KMS-11 (cell line): ENCODE measurements at regions not wholly inside any gene's neighbourhood (a gene's known extent, or its start where the extent isn't known, plus 50 kb on each side); places are given as distances from the start of the nearest gene placed in this dataset.

Experiments
- H2AFZ ChIP-seq: fragments of 200-600 bp; sonication (generic); 2 replicates; pipeline ENCODE4 v1.6.1; 2016; ENCODE audit warnings: antibody characterized with exemption, mixed run types, low read depth
- H3K27ac ChIP-seq: fragments of 200-600 bp; sonication (generic); 2 replicates; pipeline ENCODE4 v1.6.1; 2016; ENCODE audit warnings: mild to moderate bottlenecking, mixed run types
- H3K27me3 ChIP-seq: fragments of 200-600 bp; sonication (generic); 2 replicates; pipeline ENCODE4 v1.6.1; 2017; ENCODE audit warnings: mild to moderate bottlenecking, low read depth, mixed run types, moderate library complexity; ENCODE audit not compliant: insufficient read depth
- H3K36me3 ChIP-seq: fragments of 200-600 bp; sonication (generic); 2 replicates; pipeline ENCODE4 v1.6.1; 2017; ENCODE audit warnings: mild to moderate bottlenecking, mixed run types; ENCODE audit not compliant: insufficient read depth
- H3K4me1 ChIP-seq: fragments of 200-600 bp; sonication (generic); 2 replicates; pipeline ENCODE4 v1.6.1; 2016; ENCODE audit warnings: mild to moderate bottlenecking, low read depth, mixed run types; ENCODE audit not compliant: poor library complexity, severe bottlenecking
- H3K4me2 ChIP-seq: fragments of 200-600 bp; sonication (generic); 2 replicates; pipeline ENCODE4 v1.7.0; 2016; ENCODE audit warnings: mild to moderate bottlenecking, mixed run types
- H3K4me3 ChIP-seq: fragments of 200-600 bp; sonication (generic); IDR thresholded peaks from 2 replicates; pipeline ENCODE4 v1.6.1; 2017; ENCODE audit warnings: low read depth, low read length, mixed read lengths; ENCODE audit not compliant: insufficient read depth
- H3K79me2 ChIP-seq: fragments of 200-600 bp; sonication (generic); 2 replicates; pipeline ENCODE4 v1.6.1; 2016; ENCODE audit warnings: low read depth, mixed run types; ENCODE audit not compliant: insufficient read depth
- H3K9ac ChIP-seq: fragments of 200-600 bp; sonication (generic); 2 replicates; pipeline ENCODE4 v1.6.1; 2016; ENCODE audit warnings: mild to moderate bottlenecking, mixed run types
- H4K20me1 ChIP-seq: fragments of 200-600 bp; sonication (generic); 2 replicates; pipeline ENCODE4 v1.6.1; 2016; ENCODE audit warnings: mild to moderate bottlenecking, mixed run types; ENCODE audit not compliant: insufficient read depth
- CTCF ChIP-seq: fragments of 200-600 bp; sonication (generic); conservative IDR thresholded peaks from 2 replicates; pipeline ENCODE4 v1.6.1; 2017; ENCODE audit warnings: low read depth, mild to moderate bottlenecking, antibody characterized with exemption, low read length, moderate library complexity, mixed read lengths

- no peak overlapping the region for H3K9ac ChIP-seq
- no peak for TF ChIP-seq CTCF
- no peaks in the 10 kb centered on the region for H4K20me1 ChIP-seq
- H3K79me2 ChIP-seq: no peaks in the 10 kb centered on the region
- H3K4me1 ChIP-seq: no peaks in the 10 kb centered on the region
- no peaks in the 10 kb centered on the region for H3K36me3 ChIP-seq
- H3K27ac ChIP-seq: no peak overlapping the region
- no peak overlapping the region for H3K4me3 ChIP-seq
- H3K27me3 ChIP-seq: no peaks in the 10 kb centered on the region
- no peak overlapping the region for H3K4me2 ChIP-seq
- H2AFZ ChIP-seq: no peak overlapping the region
Measured at GRCh38 chr3:26247712-26248111, 374.9 kb upstream of the LRRC3B start.

GRCh38 chr3:26252001-26252400 lies 370.6 kb upstream of the LRRC3B start:
- Histone ChIP-seq H4K20me1 (no peaks in the 10 kb centered on the region), H3K9ac (no peak overlapping the region), H3K27me3 (no peaks in the 10 kb centered on the region), H3K4me3 (no peak overlapping the region), H3K79me2 (no peaks in the 10 kb centered on the region), H3K36me3 (no peaks in the 10 kb centered on the region), H3K4me1 (no peaks in the 10 kb centered on the region), H3K4me2 (no peak overlapping the region), H2AFZ (no peak overlapping the region), H3K27ac (no peak overlapping the region)
- TF ChIP-seq CTCF: no peak

GRCh38 chr3:26256224-26256623 lies 366.3 kb upstream of the LRRC3B start:
- H3K4me1 ChIP-seq: no peaks in the 10 kb centered on the region
- no peak for TF ChIP-seq CTCF
- no peak overlapping the region for H3K27ac ChIP-seq
- H3K79me2 ChIP-seq: no peaks in the 10 kb centered on the region
- H3K36me3 ChIP-seq: no peaks in the 10 kb centered on the region
- H3K27me3 ChIP-seq: no peaks in the 10 kb centered on the region
- H4K20me1 ChIP-seq: no peaks in the 10 kb centered on the region
- H3K4me3 ChIP-seq: no peak overlapping the region
- no peak overlapping the region for H3K9ac ChIP-seq
- no peak overlapping the region for H2AFZ ChIP-seq
- no peak overlapping the region for H3K4me2 ChIP-seq

GRCh38 chr3:26259176-26259575 lies 363.4 kb upstream of the LRRC3B start:
- Histone ChIP-seq H3K9ac (no peak overlapping the region), H3K79me2 (no peaks in the 10 kb centered on the region), H2AFZ (no peak overlapping the region), H3K36me3 (no peaks in the 10 kb centered on the region), H3K27ac (no peak overlapping the region), H3K27me3 (no peaks in the 10 kb centered on the region), H4K20me1 (no peaks in the 10 kb centered on the region), H3K4me1 (no peaks in the 10 kb centered on the region), H3K4me2 (no peak overlapping the region), H3K4me3 (no peak overlapping the region)
- TF ChIP-seq CTCF: no peak

GRCh38 chr3:26260139-26260538 lies 362.4 kb upstream of the LRRC3B start:
- no peak for TF ChIP-seq CTCF
- H3K4me1 ChIP-seq: no peaks in the 10 kb centered on the region
- H4K20me1 ChIP-seq: no peaks in the 10 kb centered on the region
- H3K9ac ChIP-seq: no peak overlapping the region
- H3K27me3 ChIP-seq: no peaks in the 10 kb centered on the region
- H3K36me3 ChIP-seq: no peaks in the 10 kb centered on the region
- H3K4me2 ChIP-seq: no peak overlapping the region
- no peaks in the 10 kb centered on the region for H3K79me2 ChIP-seq
- H2AFZ ChIP-seq: no peak overlapping the region
- H3K4me3 ChIP-seq: no peak overlapping the region
- H3K27ac ChIP-seq: no peak overlapping the region
